HFF-Myc (cell line): ENCODE measurements at regions not wholly inside any gene's neighbourhood (a gene's known extent, or its start where the extent isn't known, plus 50 kb on each side); places are given as distances from the start of the nearest gene placed in this dataset.

Experiments
- DNase-seq: peaks from one replicate; pipeline ENCODE4 v3.0.0-alpha.2; 2011; ENCODE audit warnings: low read depth; ENCODE audit errors: extremely low read depth
- H3K4me3 ChIP-seq: replicated peaks from 2 replicates; pipeline ENCODE4 v1.5.1; 2011; ENCODE audit warnings: low read depth, mild to moderate bottlenecking, control low read depth, low read length
- TF ChIP-seq, protein P1 (sequence below): IDR thresholded peaks from 2 replicates; pipeline ENCODE4 v1.5.1; 2012; ENCODE audit warnings: mild to moderate bottlenecking, low read depth, low read length, control low read depth; ENCODE audit errors: missing control alignments

DNA sequence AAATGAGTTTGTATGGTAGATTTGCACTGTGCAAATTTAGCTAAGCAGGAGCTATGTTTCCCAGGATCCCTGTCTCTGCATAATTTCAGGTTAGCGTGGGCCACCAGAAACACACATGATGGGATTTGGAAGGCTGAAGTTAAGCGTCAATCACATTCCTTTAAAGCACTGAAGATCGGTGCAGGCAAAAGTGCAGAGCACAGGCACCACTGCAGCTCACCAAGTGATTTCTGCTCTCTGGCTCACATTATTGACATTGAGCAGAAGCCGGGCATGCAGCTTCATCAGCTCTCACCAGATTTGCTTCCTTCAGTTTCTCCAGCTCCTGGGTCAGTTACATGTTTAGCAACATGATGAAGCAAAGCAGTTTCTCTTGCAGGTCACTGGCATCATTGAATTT is 256.4 kb upstream of the TGFBR2 start:
- no peak for DNase-seq
- no peak overlapping the region for H3K4me3 ChIP-seq
- TF ChIP-seq, protein P1, sequence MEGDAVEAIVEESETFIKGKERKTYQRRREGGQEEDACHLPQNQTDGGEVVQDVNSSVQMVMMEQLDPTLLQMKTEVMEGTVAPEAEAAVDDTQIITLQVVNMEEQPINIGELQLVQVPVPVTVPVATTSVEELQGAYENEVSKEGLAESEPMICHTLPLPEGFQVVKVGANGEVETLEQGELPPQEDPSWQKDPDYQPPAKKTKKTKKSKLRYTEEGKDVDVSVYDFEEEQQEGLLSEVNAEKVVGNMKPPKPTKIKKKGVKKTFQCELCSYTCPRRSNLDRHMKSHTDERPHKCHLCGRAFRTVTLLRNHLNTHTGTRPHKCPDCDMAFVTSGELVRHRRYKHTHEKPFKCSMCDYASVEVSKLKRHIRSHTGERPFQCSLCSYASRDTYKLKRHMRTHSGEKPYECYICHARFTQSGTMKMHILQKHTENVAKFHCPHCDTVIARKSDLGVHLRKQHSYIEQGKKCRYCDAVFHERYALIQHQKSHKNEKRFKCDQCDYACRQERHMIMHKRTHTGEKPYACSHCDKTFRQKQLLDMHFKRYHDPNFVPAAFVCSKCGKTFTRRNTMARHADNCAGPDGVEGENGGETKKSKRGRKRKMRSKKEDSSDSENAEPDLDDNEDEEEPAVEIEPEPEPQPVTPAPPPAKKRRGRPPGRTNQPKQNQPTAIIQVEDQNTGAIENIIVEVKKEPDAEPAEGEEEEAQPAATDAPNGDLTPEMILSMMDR, result no peak

DNA sequence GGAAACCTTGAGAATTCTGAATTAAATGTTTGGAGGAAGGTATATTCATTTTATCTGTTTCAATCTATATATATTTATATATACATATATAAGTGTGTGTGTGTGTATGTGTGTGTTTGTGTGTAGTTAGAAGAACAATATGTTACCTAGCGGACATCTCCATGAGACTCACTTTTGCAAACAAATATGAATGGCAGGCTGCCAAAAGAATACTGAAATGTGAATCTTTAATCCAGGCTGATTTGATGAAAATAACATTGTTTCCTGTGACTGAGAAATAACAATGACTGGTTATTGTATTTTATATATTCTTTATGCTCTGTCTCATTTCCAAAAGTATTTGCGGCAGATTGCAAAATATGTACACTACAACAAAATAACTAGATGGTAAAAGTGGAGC is 255.5 kb upstream of the TGFBR2 start:
- DNase-seq, result no peak
- no peak overlapping the region for H3K4me3 ChIP-seq
- TF ChIP-seq, protein P1, result no peak

DNA sequence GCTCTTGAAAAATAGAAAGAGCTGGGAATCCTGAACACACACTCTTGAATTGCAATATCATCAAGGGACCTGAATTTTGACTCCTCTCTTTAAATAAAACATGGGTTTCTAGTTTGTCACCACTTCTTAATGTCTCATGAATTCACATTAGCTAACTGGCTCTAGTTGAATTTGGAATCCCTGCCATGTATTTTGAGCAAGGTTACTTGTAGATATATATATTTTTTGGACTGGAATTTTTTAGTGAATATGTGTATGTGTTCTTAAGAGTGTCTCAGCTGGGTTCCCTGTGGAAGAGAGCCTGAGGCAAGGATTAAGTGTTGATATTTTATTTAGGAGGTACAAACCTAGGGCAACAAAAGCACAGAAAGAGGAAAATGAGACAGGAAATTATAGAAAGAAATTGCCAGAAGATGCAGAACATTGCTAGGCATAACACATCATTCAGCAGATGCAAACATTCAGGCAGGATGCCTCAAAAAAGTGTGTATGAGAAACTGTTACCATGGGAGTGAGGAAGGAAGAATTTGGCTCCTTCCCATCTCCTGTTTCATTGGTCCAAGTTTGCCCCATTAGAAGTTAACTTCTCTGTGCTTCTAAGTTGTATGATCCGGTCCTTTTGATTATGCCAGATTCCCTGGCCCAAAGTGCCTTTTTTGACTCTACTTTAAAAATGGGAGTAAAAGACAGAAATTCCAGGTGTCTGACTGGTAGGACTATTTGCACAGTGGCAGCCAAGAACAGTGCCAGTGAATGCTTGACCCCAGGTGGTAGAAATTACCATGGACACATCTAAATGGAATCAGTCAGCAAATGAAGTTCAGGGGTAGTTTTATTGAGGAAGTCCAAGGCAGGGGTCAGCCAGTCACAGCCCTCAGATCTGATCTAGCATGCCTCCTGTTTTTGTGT is 253.7 kb upstream of the TGFBR2 start:
- DNase-seq, result no peak
- TF ChIP-seq, protein P1, result no peak

DNA sequence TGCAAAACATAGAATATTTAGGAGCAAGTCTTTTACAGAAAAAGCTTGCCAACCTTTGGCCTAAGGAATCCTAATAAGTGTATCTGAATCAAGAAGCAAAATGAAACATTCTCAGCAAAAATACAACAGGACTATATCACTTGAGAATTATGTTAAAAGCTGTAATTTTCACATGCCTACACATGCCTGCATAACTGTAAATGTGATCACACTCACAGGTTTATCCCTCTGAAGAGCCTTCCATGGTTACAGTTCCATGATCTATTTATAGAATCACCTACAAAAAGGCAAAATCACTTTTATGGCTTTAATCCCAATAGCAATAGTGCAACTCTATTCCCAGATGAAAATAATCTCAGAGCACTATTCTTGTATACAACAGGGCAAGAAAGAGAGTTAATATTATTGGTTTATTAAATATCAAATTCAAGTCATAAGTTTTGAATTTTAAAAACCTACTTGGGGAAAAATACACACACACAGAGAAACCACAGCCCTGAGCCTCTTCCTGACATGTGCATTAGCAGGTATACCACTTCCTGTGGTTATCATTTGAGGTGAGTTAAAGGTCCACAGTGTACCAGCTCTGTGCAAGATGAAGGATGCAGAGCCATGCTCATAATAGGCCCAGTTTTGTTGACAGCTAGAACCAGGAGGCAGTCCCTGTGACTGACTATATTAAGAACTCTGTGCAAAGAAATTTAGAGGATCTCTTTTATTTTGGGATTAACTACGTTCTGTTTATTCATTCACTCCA is 252.5 kb upstream of the TGFBR2 start:
- no peak for DNase-seq
- no peak overlapping the region for H3K4me3 ChIP-seq
- TF ChIP-seq, protein P1, result no peak

More for the DNA sequence above, 253.7 kb upstream of the TGFBR2 start:
- H3K4me3 ChIP-seq, result no peak overlapping the region

DNA sequence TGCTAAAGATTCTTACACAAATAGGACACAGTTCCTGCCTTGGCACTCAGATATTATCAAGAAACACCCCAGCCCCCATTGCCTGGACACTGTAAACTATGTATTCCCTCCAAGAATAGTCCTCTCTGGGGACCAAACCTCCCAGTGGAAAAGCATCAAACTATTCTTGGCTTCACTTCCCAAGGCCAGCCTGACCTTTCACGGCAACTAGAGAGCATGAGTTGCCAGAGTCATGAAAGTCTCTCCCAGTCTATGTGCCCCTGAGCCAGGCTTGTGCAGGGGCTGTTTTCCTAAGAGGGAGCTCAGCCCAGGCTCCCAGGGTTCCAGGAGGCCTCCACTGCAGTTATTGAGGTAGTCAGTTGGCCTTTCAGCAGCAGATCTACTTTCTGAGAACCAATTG is 251.9 kb upstream of the TGFBR2 start:
- TF ChIP-seq, protein P1, result no peak
- no peak for DNase-seq
- H3K4me3 ChIP-seq, result no peak overlapping the region

DNA sequence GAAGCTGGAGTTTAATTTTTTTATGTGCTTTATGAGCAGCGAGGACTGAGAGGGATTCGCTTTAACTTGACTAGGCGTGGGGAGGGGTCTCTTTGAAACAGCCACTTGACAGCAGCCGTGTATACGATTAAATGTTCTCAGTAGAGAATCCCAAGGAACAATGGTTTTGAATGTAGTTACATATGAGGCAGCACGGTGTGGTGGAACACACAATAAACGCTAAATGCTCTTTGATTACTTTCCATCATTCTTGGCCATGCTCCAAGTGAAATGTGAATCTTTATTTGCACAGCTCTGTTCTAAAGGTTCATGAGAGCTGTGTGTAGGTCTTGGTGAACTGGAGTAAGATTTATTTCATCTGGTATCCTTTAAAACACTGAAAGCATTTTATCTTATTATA is 251.4 kb upstream of the TGFBR2 start:
- no peak for DNase-seq
- no peak overlapping the region for H3K4me3 ChIP-seq
- TF ChIP-seq, protein P1, result no peak
